H1 (cell line): ENCODE measurements at regions not wholly inside any gene's neighbourhood (a gene's known extent, or its start where the extent isn't known, plus 50 kb on each side); places are given as distances from the start of the nearest gene placed in this dataset.

Experiments used
- CTCF ChIA-PET: fragments of 300-600 bp; sonication (Branson Sonifier 250); formaldehyde crosslinking; loops from one replicate; lab custom pipeline; 2021; ENCODE audit not compliant: partially characterized antibody; lab: Charles Lee
- POLR2A ChIA-PET: fragments of 300-600 bp; sonication (Branson Sonifier 250); formaldehyde crosslinking; loops from one replicate; lab custom pipeline; 2021; ENCODE audit warnings: inconsistent platforms; ENCODE audit not compliant: partially characterized antibody; lab: Charles Lee
- DNase-seq, 2 experiments: peaks; one replicate each; pipeline versions ENCODE4 v3.0.0 to v3.0.0-alpha.2; 2010 to 2022; ENCODE audit warnings: low spot score in 2 of 2, low read depth in 1 of 2, mixed read lengths in 1 of 2
- FAIRE-seq: peaks from 2 replicates; lab custom pipeline; 2011; peaks lifted over from hg19 to GRCh38; lab: Jason Lieb, UNC
- H2AFZ ChIP-seq: 2 replicates; pipeline ENCODE4 v1.8.1; 2012; ENCODE audit warnings: low read length, inconsistent platforms
- H2AK5ac ChIP-seq: 2 replicates; pipeline ENCODE4 v1.6.1; 2013; ENCODE audit warnings: low read depth, low read length
- H2BK120ac ChIP-seq: replicated peaks from 2 replicates; pipeline ENCODE3; 2013; ENCODE audit warnings: low read depth, low read length, inconsistent platforms
- H2BK12ac ChIP-seq: 2 replicates; pipeline ENCODE4 v1.6.1; 2013; ENCODE audit warnings: low read depth, low read length
- H2BK15ac ChIP-seq: 2 replicates; pipeline ENCODE4 v1.6.1; 2013; ENCODE audit warnings: low read length
- H2BK20ac ChIP-seq: 2 replicates; pipeline ENCODE4 v1.6.1; 2013; ENCODE audit warnings: low read length
- H2BK5ac ChIP-seq: 2 replicates; pipeline ENCODE4 v1.6.1; 2013; ENCODE audit warnings: low read depth, low read length
- H3K14ac ChIP-seq: 2 replicates; pipeline ENCODE4 v1.6.1; 2013; ENCODE audit warnings: inconsistent platforms; ENCODE audit not compliant: insufficient read length
- H3K18ac ChIP-seq: 2 replicates; pipeline ENCODE4 v1.6.1; 2013; ENCODE audit warnings: low read length; ENCODE audit errors: extremely low read depth
- H3K23ac ChIP-seq: 2 replicates; pipeline ENCODE4 v1.6.1; 2013; ENCODE audit warnings: inconsistent platforms; ENCODE audit not compliant: insufficient read length
- H3K23me2 ChIP-seq: 2 replicates; pipeline ENCODE4 v1.6.1; 2013; ENCODE audit warnings: low read depth, low read length
- H3K27ac ChIP-seq: 2 replicates; pipeline ENCODE4 v1.6.1; 2011; ENCODE audit warnings: low read depth, low read length, inconsistent platforms
- H3K27me3 ChIP-seq, 4 experiments: replicated peaks in 1 of 4; 1 replicate in 1 of 4; 2 replicates in 3 of 4; pipeline versions ENCODE4 v1.6.1 to v1.8.1; 2011 to 2013; ENCODE audit warnings: low read length in 3 of 4, mild to moderate bottlenecking in 3 of 4, inconsistent platforms in 2 of 4, mixed read lengths in 2 of 4, moderate library complexity in 1 of 4; ENCODE audit not compliant: control insufficient read depth in 3 of 4, insufficient read depth in 3 of 4; ENCODE audit errors: extremely low read depth in 1 of 4
- H3K36me3 ChIP-seq, 4 experiments: 2 replicates each; pipeline versions ENCODE4 v1.6.1 to v1.8.1; 2011 to 2013; ENCODE audit warnings: mild to moderate bottlenecking in 4 of 4, low read length in 3 of 4, moderate library complexity in 2 of 4, control low read depth in 1 of 4, inconsistent platforms in 1 of 4; ENCODE audit not compliant: insufficient read depth in 4 of 4, control insufficient read depth in 2 of 4
- H3K4ac ChIP-seq: replicated peaks from 2 replicates; pipeline ENCODE3; 2013; ENCODE audit warnings: low read length, low read depth, mixed read lengths, inconsistent platforms; ENCODE audit not compliant: insufficient read length
- H3K4me1 ChIP-seq, 4 experiments: replicated peaks in 1 of 4; 1 replicate in 1 of 4; 2 replicates in 3 of 4; pipeline versions ENCODE4 v1.6.1 to v1.8.1; 2011 to 2013; ENCODE audit warnings: low read length in 3 of 4, inconsistent platforms in 2 of 4, mixed read lengths in 1 of 4; ENCODE audit not compliant: insufficient read depth in 4 of 4, control insufficient read depth in 3 of 4
- H3K4me2 ChIP-seq, 2 experiments: 2 replicates each; pipeline versions ENCODE4 v1.6.1 to v1.8.1; 2011 to 2013; ENCODE audit warnings: low read depth in 2 of 2, low read length in 2 of 2, control low read depth in 1 of 2, inconsistent platforms in 1 of 2, mild to moderate bottlenecking in 1 of 2; ENCODE audit not compliant: insufficient read depth in 1 of 2
- H3K4me3 ChIP-seq, 4 experiments: fragments of 200-600, 300-600 bp in 1 of 4; sonication (generic), shearing (Covaris generic), sonication (Bioruptor Twin) in 1 of 4; 2 replicates each; pipeline versions ENCODE4 v1.5.1 to v1.8.1; 2011 to 2016; ENCODE audit warnings: low read length in 4 of 4, low read depth in 3 of 4, control low read depth in 2 of 4, inconsistent platforms in 2 of 4, mild to moderate bottlenecking in 2 of 4, mixed read lengths in 1 of 4, moderate library complexity in 1 of 4; ENCODE audit not compliant: insufficient read depth in 2 of 4; ENCODE audit errors: extremely low read depth in 1 of 4
- H3K56ac ChIP-seq: replicated peaks from 2 replicates; pipeline ENCODE3; 2013; ENCODE audit warnings: low read depth, mild to moderate bottlenecking, mixed read lengths, low read length, inconsistent platforms; ENCODE audit not compliant: insufficient read length
- H3K79me1 ChIP-seq: 2 replicates; pipeline ENCODE4 v1.6.1; 2013; ENCODE audit warnings: low read depth, low read length, control low read depth
- H3K79me2 ChIP-seq, 2 experiments: 2 replicates each; pipeline versions ENCODE4 v1.6.1 to v1.8.1; 2012 to 2013; ENCODE audit warnings: low read length in 2 of 2, mild to moderate bottlenecking in 2 of 2, inconsistent platforms in 1 of 2; ENCODE audit not compliant: insufficient read depth in 2 of 2, control insufficient read depth in 1 of 2
- H3K9ac ChIP-seq, 4 experiments: replicated peaks in 1 of 4; 1 replicate in 1 of 4; 2 replicates in 3 of 4; pipeline versions ENCODE4 v1.6.1 to v1.8.1; 2011 to 2013; ENCODE audit warnings: low read depth in 3 of 4, low read length in 3 of 4, control low read depth in 2 of 4, mild to moderate bottlenecking in 2 of 4, moderate library complexity in 2 of 4, inconsistent platforms in 1 of 4; ENCODE audit errors: extremely low read depth in 1 of 4
- H3K9me3 ChIP-seq, 2 experiments: 2 replicates each; pipeline versions ENCODE4 v1.6.1 to v1.8.1; 2012 to 2013; ENCODE audit warnings: mild to moderate bottlenecking in 2 of 2, moderate library complexity in 2 of 2, control low read depth in 1 of 2, inconsistent platforms in 1 of 2, low read depth in 1 of 2, low read length in 1 of 2, mixed read lengths in 1 of 2; ENCODE audit not compliant: insufficient read depth in 2 of 2
- H4K20me1 ChIP-seq, 2 experiments: replicated peaks in 1 of 2; 2 replicates each; pipeline versions ENCODE3 to v1.8.1; 2011 to 2013; ENCODE audit warnings: inconsistent platforms in 2 of 2, low read length in 2 of 2, mild to moderate bottlenecking in 1 of 2; ENCODE audit not compliant: insufficient read depth in 2 of 2, control insufficient read depth in 1 of 2
- H4K5ac ChIP-seq: 2 replicates; pipeline ENCODE4 v1.6.1; 2013; ENCODE audit warnings: low read length, low read depth, mixed read lengths, inconsistent platforms; ENCODE audit not compliant: insufficient read length
- H4K8ac ChIP-seq: 2 replicates; pipeline ENCODE4 v1.8.0; 2013; ENCODE audit warnings: mild to moderate bottlenecking, moderate library complexity, low read length, inconsistent platforms; ENCODE audit not compliant: insufficient read depth; ENCODE audit errors: extremely low read depth
- H4K91ac ChIP-seq: replicated peaks from 2 replicates; pipeline ENCODE3; 2013; ENCODE audit warnings: low read length, mixed read lengths, inconsistent platforms; ENCODE audit not compliant: insufficient read length
- CHD2 ChIP-seq: IDR thresholded peaks from 2 replicates; pipeline ENCODE4 v1.6.1; 2012; ENCODE audit warnings: low read length, improper control_type of control experiment
- POU5F1 ChIP-seq: IDR thresholded peaks from 2 replicates; pipeline ENCODE4 v1.6.1; 2011; ENCODE audit warnings: low read depth, mild to moderate bottlenecking, low read length, moderate library complexity
- RXRA ChIP-seq: IDR thresholded peaks from 2 replicates; pipeline ENCODE4 v1.6.1; 2011; ENCODE audit warnings: low read depth, mild to moderate bottlenecking, low read length, moderate library complexity; ENCODE audit not compliant: insufficient read depth
- WGBS, 2 experiments: shearing (Covaris generic) in 1 of 2; methylation state at CpG; one replicate each; pipeline versions ENCODE4 v1.1.6 to v1.1.7; 2013 to 2015; ENCODE audit warnings: low lambda C conversion rate in 2 of 2, mixed read lengths in 2 of 2, inconsistent platforms in 1 of 2, low coverage in 1 of 2, missing lambda C conversion rate in 1 of 2; ENCODE audit not compliant: insufficient replicate concordance in 2 of 2, insufficient coverage in 1 of 2, insufficient read length in 1 of 2; ENCODE audit errors: extremely low coverage in 1 of 2, missing lambda C conversion rate in 1 of 2; 5-methylcytosine and 5-hydroxymethylcytosine counted together

DNA sequence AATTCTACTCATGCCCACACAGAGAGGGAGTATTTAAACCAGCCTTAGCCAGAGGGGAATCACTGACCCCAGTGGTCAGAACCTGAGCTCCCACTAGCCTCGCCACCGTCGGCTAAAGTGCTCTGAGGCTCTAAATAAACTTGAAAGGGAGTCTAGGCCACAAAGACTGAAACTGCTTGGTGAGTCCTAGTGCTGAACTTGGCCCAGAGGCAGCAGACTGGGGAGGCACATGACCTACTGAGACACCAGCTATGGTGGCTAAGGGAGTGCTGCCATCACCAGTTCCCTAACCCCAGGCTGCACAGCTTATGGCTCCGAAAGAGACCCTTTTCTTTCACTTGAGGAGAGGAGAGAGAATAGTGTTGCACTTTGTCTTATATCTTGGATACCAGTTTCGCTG lies 1542.8 kb downstream of the KCNT2 start:
- Histone ChIP-seq H3K27me3 (no peaks in the 10 kb centered on the region), H3K4me1 (no peaks in the 10 kb centered on the region), H2BK12ac (no peak overlapping the region), H3K56ac (no peak overlapping the region), H4K8ac (no peak overlapping the region), H3K79me1 (no peaks in the 10 kb centered on the region), H3K9ac (no peak overlapping the region), H2BK5ac (no peak overlapping the region), H3K23ac (no peak overlapping the region), H3K27ac (no peak overlapping the region), H3K23me2 (no peaks in the 10 kb centered on the region), H2BK15ac (no peak overlapping the region), H3K4me3 (no peak overlapping the region), H4K91ac (no peak overlapping the region), H3K14ac (no peak overlapping the region), H2BK120ac (no peak overlapping the region), H3K18ac (no peak overlapping the region), H2BK20ac (no peak overlapping the region), H3K36me3 (no peaks in the 10 kb centered on the region), H3K4ac (no peak overlapping the region), H3K4me2 (no peak overlapping the region), H2AFZ (no peak overlapping the region), H4K20me1 (no peaks in the 10 kb centered on the region), H3K79me2 (no peaks in the 10 kb centered on the region), H4K5ac (no peak overlapping the region), H3K9me3 (no peaks in the 10 kb centered on the region), H2AK5ac (no peak overlapping the region)
- no peak for TF ChIP-seq RXRA
- TF ChIP-seq POU5F1: no peak
- TF ChIP-seq CHD2: no peak
- FAIRE-seq: no peak
- CTCF ChIA-PET: no interaction called here
- POLR2A ChIA-PET: no interaction called here
- no peak for DNase-seq
- WGBS, 2 experiments: 98% methylated on average over 5 of the region's 5 CpGs; no CpG with 5 or more reads in 1 of the 2 experiments
